GM21515 (cell line): ENCODE measurements at regions not wholly inside any gene's neighbourhood (a gene's known extent, or its start where the extent isn't known, plus 50 kb on each side); places are given as distances from the start of the nearest gene placed in this dataset.

Source experiments
- ATAC-seq: cut with Tn5 transposase; IDR thresholded peaks from one replicate; pipeline ENCODE4 v1.9.1; 2021; ENCODE audit not compliant: unreplicated experiment

DNA sequence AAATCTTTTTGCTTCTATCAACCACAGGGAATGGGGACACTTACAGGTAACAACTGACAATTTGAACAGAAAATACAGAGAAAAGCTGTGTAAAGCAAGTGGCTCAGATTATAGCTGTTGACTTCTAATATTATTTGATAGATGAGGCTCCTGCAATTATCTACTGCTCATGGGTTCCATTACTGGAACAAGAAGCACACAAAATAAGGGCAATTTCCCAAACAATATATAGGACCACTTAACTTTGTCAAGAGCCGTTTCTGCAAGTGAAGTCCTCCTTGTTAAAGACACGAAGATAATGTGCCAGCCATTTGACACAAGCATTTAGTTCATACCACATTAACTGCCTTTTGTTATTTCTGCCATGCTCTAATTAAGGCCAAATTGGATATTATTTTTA is 315.5 kb upstream of the ARID1B start:
- no peak for ATAC-seq

DNA sequence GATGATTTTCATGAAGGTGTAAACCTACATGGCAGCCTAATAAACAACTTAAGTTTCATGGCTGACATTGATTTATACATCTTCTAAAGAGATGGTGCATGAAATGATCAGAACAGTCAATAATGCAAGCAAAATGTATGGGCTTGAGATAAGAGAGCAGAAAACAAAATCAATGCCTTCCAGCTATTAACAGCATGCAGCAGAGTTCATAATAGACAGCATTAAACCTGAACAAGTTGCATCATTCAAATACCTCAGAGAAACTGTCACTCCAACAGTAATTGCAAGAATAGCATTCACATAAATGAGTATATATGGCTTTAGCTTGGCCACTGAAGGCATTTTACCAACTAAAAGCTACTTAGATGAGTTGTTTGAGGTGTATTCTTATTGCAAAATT is 319.6 kb upstream of the ARID1B start:
- no peak for ATAC-seq

DNA sequence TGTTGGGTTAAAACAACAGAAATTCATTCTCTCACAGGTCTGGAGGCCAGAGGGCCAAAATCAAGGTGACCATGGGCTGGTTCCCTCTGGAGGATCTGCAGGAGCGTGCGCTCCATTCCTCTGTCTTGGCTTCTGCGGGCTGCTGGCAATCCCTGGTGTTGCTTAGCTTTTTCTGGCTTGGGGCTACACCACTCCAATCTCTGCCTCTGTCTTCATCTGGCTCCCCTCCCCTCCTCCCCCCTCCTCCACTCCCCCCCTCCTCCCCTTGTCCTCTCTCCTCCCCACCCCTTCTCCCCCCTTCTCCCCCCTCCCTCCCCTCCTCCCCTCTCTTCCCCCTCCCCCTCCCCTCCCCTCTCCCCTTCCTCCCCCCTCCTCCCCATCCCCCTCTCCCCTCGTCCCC is 321.3 kb upstream of the ARID1B start:
- no peak for ATAC-seq

DNA sequence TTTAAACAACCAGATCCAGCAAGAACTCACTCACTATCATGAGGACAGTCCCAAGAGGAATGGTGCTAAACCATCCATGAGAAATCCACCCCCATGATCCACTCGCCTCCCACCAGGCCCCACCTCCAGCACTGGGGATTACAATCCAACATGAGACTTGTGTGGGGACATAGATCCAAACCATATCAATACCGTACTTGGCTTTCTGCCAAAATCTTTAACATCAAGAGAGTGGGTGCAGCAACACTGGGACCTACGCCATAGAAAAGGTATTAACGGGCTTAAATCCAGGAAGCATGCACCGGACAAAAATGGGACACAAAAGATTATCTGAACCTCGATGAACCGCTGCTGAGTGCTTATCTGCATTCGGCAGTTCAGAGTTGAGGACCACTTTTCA is 322.3 kb upstream of the ARID1B start:
- ATAC-seq: no peak

DNA sequence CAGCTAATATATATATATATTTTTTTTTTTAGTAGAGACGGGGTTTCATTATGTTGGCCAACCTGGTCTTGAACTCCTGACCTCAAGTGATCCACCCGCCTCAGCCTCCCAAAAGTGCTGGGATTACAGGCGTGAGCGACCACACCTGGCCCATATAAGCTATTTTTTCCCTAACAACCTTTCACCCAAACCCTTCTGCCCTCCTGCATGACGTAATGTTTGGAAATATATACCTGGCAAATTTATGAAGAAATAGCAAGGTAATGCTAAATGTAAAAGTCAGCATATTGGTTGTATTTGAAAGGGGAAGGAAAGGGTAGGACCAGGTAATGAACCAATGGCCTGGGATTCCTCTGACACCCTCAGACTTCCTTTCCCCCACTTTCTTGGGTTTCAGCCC is 325.5 kb upstream of the ARID1B start:
- ATAC-seq: no peak

DNA sequence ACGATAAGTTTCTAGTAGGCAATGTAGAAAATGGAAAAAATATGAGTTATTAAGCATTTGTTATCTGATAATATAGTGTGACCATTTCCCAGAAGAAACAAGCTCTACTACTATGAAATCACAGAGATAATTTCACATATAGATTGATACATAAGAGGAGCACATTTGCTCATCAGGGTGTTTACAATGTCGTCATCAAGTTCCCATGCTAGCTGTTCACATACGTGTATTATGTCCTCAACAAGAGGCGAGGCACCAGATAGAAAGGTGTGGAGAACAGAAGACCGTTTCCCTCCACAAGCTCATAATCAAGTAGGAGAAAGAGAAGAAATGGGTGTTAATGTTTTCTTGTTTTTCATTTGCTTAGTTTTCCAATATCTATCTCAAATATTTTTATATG is 326.1 kb upstream of the ARID1B start:
- no peak for ATAC-seq

DNA sequence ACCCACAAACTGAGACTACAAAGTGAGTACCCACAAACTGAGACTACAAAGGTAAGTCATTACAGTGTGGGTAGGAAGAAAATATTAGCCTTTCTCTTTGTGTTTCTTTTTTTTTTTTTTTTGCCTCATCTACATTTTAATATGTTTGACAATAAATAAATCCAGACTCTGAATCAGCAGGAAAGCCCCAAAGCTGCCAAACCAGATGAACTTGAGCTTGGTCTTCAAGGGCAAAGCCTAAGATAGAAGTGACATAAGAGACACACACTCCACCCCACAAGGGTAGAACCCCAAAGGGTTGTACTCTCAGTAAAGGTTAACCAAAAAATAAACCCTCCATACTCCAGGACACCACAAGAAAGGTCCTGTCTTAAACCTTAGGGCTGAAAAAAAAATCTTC is 326.8 kb upstream of the ARID1B start:
- no peak for ATAC-seq

DNA sequence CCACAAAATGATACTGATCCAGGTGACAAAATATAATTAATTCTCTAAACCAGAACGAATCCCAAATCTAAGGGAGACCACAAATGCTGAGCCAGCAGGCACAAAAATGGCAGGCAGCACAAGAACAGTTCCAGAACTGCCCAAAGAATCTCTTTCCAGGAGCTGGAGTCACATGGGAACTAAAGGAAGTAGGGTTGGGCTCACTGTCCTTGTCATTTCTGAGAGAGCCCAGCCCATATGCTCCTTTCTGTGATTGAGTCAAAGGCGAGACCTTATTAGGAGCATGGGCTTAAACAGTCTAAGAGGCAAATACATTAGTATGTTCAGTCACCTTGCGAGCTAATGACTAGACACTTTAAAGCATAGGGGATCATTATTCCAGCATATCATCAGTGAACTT is 327.6 kb upstream of the ARID1B start:
- no peak for ATAC-seq

DNA sequence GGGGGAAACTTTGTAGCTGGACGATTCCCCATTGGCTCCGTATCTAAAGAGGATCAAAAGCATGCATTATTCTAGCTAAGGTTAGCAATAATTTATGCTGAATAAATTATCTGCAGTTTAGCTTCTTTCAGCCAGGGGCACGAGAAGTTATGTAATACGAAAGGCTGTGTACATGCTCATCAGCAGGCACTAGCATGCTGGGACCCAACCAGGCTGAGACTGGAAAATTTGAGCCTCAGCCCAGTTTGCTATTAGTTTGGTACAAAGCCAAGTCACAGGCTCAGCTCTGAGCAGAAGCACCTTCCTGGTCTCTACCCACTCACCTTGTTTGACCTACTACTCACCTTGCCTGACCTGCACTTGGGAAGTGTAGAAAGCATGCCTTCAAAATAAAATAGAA is 328.1 kb upstream of the ARID1B start:
- ATAC-seq: no peak

DNA sequence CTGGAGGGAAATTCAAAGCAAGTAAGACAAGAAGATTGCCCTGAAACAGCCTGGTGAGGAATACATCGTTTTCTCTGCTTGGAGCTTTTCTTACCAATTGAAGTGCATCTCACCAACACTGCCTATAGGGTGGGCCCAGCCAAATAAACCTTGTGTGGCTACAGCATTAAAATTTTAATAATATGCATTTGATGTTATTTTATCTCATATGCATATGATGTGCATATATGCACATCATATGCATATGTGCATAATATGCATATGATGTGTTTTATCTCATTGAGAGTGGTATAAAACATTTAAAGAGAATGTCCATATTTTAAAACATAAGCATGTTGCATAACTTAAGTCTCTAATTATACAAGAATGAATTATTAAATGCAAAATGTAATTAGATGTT is 328.6 kb upstream of the ARID1B start:
- no peak for ATAC-seq

DNA sequence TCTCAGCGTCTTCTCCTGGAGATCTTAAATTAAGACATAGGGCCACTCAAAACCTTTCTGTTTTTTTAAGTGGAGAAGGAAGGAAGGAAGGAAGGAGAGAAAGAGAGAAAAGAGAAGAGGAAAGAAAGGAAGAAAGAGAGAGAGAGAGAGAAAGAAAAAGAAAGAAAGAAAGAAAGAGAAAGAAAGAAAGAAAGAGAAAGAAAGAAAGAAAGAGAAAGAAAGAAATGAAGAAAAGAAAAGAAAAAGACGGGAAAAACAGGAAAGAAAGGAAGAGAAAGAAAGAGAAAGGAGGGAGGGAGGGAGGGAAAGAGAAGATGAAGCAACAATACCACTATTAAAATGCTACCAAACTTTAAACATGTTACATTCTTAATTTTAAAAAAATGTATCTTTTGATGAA is 336.5 kb upstream of the ARID1B start:
- no peak for ATAC-seq

DNA sequence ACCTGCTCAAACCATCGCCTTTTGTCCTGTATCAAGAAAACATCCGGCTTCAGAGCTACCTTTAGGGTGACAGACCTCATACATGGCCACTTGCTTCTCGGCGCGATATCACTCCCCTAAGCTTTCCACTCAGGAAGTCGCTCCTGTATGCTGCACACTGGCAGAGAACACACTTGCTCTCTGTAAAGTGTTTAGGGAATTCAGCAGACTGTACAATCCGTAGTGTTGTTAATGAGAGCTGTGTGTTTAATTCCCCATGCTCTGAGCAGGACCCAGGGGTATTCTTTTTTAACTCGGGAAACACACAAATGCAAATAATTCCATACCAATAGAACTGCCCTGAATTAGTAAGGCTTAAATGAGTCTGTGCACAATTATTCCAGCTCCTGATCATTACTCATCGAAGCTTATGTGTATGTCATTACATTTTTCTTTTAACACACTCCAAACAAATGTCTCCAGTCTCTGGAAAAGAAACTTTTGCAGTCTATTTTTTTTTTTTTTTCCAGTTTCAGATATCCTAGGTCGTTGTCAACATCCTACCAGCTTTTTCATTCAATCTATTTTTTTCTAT is 338.7 kb upstream of the ARID1B start:
- no peak for ATAC-seq

DNA sequence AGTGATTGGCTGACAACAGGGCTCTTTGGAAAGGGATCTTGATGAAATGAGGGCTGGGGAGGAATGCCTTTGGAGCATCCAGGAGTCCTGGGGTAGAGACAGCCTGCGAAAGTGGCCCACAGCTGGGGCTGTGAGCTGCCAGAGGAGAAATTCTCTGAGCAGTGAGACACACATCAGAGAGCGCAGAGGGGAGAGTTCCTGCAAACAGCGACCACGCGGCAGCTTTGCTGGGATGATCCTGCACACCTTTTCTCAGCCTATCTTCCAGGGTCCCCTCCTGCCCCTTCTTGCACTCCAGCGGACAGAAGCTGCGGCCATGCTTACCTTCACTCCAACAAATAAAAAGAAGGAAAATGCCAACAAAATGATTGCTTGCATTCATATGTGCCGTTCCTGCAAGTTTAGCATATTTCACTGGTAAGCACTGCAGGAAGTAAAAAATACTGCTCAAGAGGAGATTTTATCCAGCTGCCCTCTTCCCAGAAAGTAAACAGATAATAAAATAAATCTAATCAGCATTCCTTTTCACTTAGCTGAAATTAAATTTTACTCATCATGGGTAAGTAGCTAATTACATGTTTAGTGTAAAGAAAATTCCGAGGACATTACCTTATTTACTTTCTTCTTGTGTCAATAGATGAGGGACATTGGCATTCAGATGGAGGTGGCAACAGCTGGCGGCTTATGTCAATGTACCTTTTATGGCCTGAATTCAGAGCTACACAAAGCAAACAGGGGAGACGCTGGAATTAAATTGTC is 339.9 kb upstream of the ARID1B start:
- ATAC-seq: no peak

DNA sequence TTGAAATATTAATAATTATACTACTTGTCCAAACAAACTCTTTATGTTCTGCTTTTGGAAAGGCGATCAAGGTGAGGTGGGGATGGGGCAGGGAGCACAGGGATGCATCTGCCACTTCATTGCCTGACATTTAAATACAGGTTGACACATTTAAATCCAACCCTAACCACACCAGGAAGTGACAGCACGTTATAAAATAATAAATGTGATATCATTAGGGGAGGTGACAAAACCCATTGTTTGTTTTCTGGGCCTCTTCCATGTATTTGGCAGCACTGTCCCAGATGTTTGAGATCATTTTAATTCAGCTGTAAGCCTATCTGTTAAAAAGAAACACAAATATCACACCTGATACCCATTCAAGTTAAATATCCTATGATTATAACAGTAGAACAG is 342.4 kb upstream of the ARID1B start:
- ATAC-seq: no peak

DNA sequence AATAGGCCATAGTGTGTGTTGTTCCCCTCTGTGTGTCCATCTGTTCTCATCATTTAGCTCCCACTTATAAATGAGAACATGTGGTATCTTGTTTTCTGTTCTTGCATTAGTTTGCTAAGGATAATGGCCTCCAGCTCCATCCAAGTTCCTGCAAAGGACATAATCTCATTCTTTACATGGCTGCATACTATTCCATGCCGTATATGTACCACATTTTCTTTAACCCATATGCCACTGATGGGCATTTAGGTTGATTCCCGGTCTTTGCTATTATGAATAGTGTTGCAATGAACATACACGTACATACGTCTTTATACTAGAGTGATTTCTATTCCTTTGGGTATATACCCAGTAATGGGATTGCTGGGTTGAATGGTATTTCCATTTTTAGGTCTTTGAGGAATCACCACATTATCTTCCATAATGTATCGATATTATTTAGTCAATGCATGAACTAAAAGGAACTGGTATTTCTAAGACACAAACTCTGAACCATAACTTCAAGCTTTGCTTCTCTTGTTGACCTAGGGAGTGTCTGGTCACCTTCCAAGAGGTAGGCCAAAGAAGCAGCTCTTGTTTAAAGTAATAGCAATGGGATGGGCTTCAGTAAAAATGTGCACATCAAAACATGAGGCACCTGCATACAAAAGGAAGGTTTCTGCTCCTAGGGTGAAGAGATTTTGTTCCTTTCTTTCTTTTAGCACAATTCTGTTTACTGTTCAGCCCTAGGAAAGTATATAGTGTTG is 343.0 kb upstream of the ARID1B start:
- no peak for ATAC-seq

DNA sequence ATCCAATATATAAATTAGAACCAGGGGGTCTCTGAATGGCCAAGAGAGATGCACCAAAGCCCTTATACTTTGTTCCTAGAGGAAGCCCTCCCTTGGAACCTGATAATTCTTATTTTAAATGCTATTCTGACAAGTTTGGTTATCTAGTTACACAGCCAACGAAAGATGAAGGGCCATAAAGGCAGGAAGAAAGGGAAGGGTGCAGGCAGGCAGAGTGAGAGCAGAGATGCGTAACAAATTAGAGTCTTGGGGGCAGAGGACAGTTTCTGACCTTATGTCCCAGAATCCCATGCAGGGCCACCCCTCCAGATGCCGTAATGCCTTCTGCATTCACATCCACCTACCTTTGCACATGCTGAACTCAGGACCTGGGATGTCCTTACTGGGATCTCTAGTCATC is 344.6 kb upstream of the ARID1B start:
- no peak for ATAC-seq

DNA sequence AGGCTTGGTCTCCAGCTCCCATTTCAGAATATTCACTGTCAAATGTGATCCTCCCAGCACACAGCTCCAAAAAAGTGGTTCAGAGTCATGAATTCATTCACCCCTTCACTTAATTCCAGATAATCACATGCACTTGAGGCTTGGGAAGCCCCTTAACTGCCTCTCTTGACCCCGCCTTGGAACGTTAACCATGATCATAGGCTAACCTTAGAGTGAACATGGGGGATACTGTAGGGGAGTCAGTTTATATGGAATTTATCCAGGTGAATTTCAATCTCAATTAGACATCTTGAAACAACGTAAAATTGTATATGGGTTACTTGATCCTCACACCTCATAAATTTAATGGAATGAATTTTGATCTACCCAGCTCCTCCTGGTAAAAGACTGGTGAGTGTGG is 346.8 kb upstream of the ARID1B start:
- ATAC-seq: no peak

DNA sequence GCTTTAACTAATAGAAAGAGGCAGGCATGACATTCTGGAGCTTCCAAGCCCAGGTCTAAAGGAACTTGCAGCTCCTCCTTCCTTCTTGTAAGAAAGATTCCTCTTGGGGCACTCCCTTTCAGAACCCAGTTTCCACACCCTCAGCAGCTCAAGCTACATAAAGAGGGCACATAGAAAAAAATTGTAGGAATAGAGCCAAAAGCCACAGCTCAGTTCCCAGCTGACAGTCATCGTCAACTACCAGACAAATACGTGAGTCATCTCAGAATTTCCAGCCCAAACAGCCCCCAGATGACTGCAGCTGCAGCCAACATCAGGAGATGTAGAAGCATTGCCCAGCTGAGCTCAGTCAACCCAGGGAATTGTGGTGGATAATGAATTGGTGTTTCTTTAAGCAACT is 349.8 kb upstream of the ARID1B start:
- ATAC-seq: no peak

DNA sequence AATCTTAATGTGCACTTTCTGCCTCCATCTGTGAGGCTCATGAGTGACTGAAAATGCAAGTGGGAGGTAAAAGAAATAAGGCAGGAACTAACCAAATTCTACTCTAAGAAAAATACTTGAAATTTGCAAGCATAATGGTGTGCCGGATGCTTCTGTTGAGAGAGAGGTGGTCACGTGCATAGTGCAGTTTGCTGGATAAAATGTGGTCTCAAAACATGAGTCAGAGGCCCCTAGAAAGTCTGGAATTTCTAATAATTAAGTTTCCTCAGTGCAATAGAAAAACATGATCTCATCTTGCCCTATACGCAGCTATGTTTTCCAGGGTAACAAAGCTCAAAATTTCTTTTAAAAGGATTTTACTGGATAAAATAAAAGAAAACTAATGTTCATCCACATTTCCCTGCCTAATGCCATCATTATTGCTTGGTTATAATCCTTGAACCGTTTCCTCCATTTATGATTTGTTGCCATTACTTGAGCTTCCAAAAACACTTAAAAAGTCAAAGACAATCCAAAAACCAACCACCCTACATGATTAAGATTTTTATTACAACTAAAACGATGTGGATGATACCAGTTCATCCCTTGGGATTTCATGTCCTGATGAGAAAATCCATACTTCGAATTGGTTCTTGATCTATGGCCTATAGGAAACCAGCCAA is 351.7 kb upstream of the ARID1B start:
- no peak for ATAC-seq

DNA sequence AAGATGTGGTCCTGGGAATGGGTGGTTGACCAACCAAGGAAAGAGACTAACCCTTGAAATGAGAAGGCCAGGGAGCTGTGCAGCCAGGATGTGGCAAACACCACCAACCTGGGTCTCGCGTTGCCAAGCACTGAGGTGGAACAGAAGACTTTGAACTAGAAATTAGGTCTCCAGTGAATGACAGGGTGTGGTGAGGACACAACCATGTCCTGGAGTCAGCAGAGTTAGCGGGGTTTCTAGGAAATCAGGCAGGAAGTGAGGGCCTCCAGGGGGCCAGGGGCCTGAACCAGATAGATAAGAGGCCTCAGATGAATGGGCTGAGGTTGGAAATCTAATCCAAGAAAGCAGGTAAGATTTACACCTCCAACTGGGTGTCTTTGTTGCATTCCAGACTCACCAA is 353.3 kb upstream of the ARID1B start:
- no peak for ATAC-seq

DNA sequence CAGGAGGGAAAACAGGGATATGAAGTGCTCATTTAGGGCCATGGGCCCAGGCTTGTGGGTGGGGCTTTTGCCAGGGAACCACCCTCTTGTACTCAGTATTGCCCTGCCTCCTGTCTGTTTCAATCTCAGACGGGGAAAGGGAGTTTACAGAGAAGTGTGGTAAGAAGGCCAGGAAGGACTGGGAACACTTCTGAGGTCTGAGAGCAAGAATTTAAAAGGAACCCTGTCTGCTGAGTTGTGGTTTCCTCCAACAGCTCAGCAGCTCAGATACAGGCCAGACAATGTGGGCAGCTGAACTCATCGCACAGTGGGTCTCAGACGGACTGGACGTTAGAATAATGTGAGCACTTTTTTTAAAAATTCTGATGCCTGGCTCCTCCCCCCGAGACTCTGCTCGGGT is 354.1 kb upstream of the ARID1B start:
- no peak for ATAC-seq

DNA sequence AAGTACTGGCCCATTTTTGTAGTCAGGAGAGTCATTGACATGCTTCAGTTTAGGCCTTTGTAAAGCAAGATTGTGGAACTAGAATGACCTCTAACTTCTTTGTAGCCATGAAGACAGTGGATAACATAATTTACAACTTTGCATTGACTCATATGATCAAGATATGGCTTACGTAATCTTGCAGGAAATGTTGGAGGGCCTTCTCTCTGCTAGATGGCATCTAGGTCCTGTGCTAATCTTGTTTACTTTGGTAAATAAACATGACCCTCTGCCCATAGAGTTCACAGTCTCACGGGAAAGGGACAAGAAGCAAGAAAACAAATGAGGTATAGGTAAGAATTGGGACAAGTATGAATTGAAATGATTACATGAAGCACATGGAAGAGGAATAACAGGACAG is 355.2 kb upstream of the ARID1B start:
- no peak for ATAC-seq
